ENCODE measurements at regions not wholly inside any gene's neighbourhood (a gene's known extent, or its start where the extent isn't known, plus 50 kb on each side); places are given as distances from the start of the nearest gene placed in this dataset.

DNA sequence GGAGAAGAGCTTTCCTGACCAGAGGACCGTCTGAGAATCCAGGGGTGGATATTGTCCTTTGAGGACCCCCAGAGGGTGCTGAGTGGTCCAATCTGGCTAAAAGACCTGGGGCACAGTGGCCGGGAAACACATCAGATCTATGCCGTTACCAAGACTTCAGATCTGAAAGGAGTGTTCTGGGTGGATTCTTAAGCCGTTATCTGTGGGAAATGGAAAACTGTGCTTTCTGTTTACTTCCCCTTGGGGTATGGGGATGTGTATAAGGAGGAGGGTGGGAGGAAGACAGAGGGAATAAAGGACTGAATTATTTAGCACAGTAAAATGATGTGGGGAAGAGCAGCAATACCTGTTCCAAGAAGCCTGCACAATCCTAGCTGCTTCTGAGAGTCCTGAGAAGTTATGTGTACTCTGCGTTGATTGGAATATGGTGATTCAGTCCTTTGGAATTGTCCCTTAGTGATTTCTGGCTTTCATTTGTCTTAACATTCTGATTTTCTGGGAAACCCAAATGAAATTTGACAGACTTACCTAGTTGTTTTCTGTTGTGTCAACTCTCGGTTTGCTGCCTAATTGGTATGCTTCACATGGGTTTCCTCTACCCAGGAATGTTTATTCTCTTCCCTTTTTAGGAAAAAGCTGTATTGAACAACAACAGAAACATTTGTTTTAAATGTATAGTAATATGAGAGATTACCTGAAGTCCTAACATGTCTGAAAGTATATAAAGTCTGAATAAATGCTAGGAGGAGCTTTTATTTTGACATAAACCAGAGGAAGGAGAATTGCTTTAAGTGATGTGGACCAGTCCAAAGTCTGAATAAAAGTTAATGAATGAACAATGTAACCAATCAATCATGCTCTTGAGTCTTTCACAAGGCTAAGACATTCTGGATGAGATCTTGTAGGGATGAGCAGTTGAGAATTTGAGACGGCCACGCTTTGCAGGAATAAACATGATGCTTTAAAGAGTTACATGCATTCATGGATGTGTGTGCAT is 427.1 kb upstream of the C2CD4B start:
- TF ChIP-seq CTCF (IDR thresholded peaks at IDR 0.05; ENCODE audit: insufficient read depth, low read depth, low read length), result no peak
- TF ChIP-seq EZH2 (IDR thresholded peaks at IDR 0.05; ENCODE audit: insufficient read depth, low read length), result no peak
